T-cell (primary cell): ENCODE measurements at regions not wholly inside any gene's neighbourhood (a gene's known extent, or its start where the extent isn't known, plus 50 kb on each side); places are given as distances from the start of the nearest gene placed in this dataset.

Source experiments
- ATAC-seq, 4 experiments: fragments of 200-7000 bp in 3 of 4; fragments of 150-1000 bp in 1 of 4; cut with Tn5 transposase; replicated peaks in 1 of 4; 1 replicate in 3 of 4; 2 replicates in 1 of 4; pipeline ENCODE4 v1.10.0; 2021; ENCODE audit warnings: moderate library complexity in 3 of 4, mild to moderate bottlenecking in 2 of 4, moderate number of reproducible peaks in 1 of 4
- CTCF ChIA-PET, 2 donors: fragments of 300-600 bp; sonication (Branson Sonifier 250); formaldehyde crosslinking; loops; one replicate each; lab custom pipeline; 2022; ENCODE audit warnings: antibody characterized with exemption in 2 of 2; lab: Charles Lee
- POLR2A ChIA-PET, 2 donors: fragments of 300-600 bp; sonication (Branson Sonifier 250); formaldehyde crosslinking; loops; one replicate each; lab custom pipeline; 2022; ENCODE audit warnings: antibody characterized with exemption in 2 of 2; lab: Charles Lee
- DNase-seq, 35 experiments: peaks; one replicate each; pipeline versions ENCODE4 v3.0.0 to v3.0.0-alpha.2; 2013 to 2023
- H3K27ac ChIP-seq: one replicate; pipeline ENCODE4 v1.5.1; 2013; ENCODE audit warnings: low read length
- H3K27me3 ChIP-seq, 2 experiments: replicated peaks in 1 of 2; 1 replicate in 1 of 2; 2 replicates in 1 of 2; pipeline versions ENCODE4 v1.6.1 to v1.7.0; 2013; ENCODE audit warnings: low read length in 1 of 2, mixed read lengths in 1 of 2; ENCODE audit not compliant: control insufficient read depth in 2 of 2, insufficient read depth in 2 of 2; ENCODE audit errors: extremely low read depth in 1 of 2
- H3K36me3 ChIP-seq, 2 donors: 1 replicate in 1 of 2; 2 replicates in 1 of 2; pipeline versions ENCODE4 v1.6.1 to v1.7.0; 2013; ENCODE audit warnings: low read length in 1 of 2; ENCODE audit not compliant: control insufficient read depth in 2 of 2, insufficient read depth in 1 of 2; ENCODE audit errors: extremely low read depth in 1 of 2
- H3K4me1 ChIP-seq, 2 experiments: 1 replicate in 1 of 2; 2 replicates in 1 of 2; pipeline versions ENCODE4 v1.6.1 to v1.7.0; 2013; ENCODE audit warnings: low read length in 2 of 2, mixed read lengths in 1 of 2; ENCODE audit not compliant: insufficient read depth in 2 of 2, control insufficient read depth in 1 of 2; ENCODE audit errors: extremely low read depth in 1 of 2
- H3K4me3 ChIP-seq, 2 donors: 1 replicate in 1 of 2; 2 replicates in 1 of 2; pipeline versions ENCODE4 v1.5.1 to v1.7.0; 2013; ENCODE audit warnings: mild to moderate bottlenecking in 2 of 2, low read length in 1 of 2, moderate library complexity in 1 of 2; ENCODE audit not compliant: control insufficient read depth in 1 of 2; ENCODE audit errors: extremely low read depth in 1 of 2
- H3K9me3 ChIP-seq: 2 replicates; pipeline ENCODE4 v1.7.0; 2013
- H3K27ac Mint-ChIP-seq, 2 donors: one replicate each; pipeline ENCODE4 v1.8.0; 2020 to 2021; ENCODE audit warnings: mild to moderate bottlenecking in 2 of 2, mixed read lengths in 2 of 2
- H3K27me3 Mint-ChIP-seq, 2 donors: one replicate each; pipeline ENCODE4 v1.8.0; 2021 to 2022; ENCODE audit warnings: mixed read lengths in 2 of 2
- H3K36me3 Mint-ChIP-seq: one replicate; pipeline ENCODE4 v1.8.0; 2021; ENCODE audit warnings: mixed read lengths
- H3K4me1 Mint-ChIP-seq, 3 donors: one replicate each; pipeline ENCODE4 v1.8.0; 2020 to 2022; ENCODE audit warnings: mixed read lengths in 3 of 3, mild to moderate bottlenecking in 1 of 3
- H3K4me3 Mint-ChIP-seq, 3 donors: one replicate each; pipeline ENCODE4 v1.8.0; 2020 to 2022; ENCODE audit warnings: mild to moderate bottlenecking in 3 of 3, mixed read lengths in 3 of 3, moderate library complexity in 3 of 3
- H3K9me3 Mint-ChIP-seq, 3 donors: one replicate each; pipeline ENCODE4 v1.8.0; 2020 to 2022; ENCODE audit warnings: mixed read lengths in 3 of 3
- WGBS: methylation state at CpG from one replicate; pipeline ENCODE4 v1.1.5; 2013; ENCODE audit warnings: missing lambda C conversion rate; ENCODE audit not compliant: insufficient coverage; 5-methylcytosine and 5-hydroxymethylcytosine counted together

- no CpG with 5 or more reads among the region's 2 CpGs for WGBS
- POLR2A ChIA-PET, result interaction anchor here in 1 of 2 donors (0.5 to 0.6 kb wide), 2 partner anchors 337 to 413 kb away, joined by 3 to 6 read pairs; no protein-coding TSS in a partner anchor
- Histone ChIP-seq H3K27me3 (no peaks in the 10 kb centered on the region), H3K27ac (no peak overlapping the region), H3K4me1 (no peaks in the 10 kb centered on the region), H3K4me3 (no peak overlapping the region), H3K36me3 (no peaks in the 10 kb centered on the region), H3K9me3 (no peaks in the 10 kb centered on the region)
- no peaks in the 10 kb centered on the region for H3K4me1 Mint-ChIP-seq
- CTCF ChIA-PET, result interaction anchor here in 1 of 2 donors (0.6 kb wide), 1 partner anchor 1640 kb away, joined by 3 read pairs; no protein-coding TSS in a partner anchor
- no peaks in the 10 kb centered on the region for H3K36me3 Mint-ChIP-seq
- DNase-seq (no peak), ATAC-seq (no peak)
- no peaks in the 10 kb centered on the region for H3K9me3 Mint-ChIP-seq
- H3K27me3 Mint-ChIP-seq, result peaks cover 0 to 8% of the 10 kb centered on the region in 2 donors
- H3K27ac Mint-ChIP-seq, result no peak overlapping the region
- no peak overlapping the region for H3K4me3 Mint-ChIP-seq
Measured at GRCh38 chr5:68505917-68506860, 290.6 kb downstream of the PIK3R1 start.

GRCh38 chr5:68515514-68515913 lies 300.0 kb downstream of the PIK3R1 start:
- Histone ChIP-seq H3K9me3 (no peaks in the 10 kb centered on the region), H3K27ac (no peak overlapping the region), H3K4me3 (no peak overlapping the region), H3K27me3 (peaks cover 0 to under 1% of the 10 kb centered on the region in 2 experiments), H3K36me3 (no peaks in the 10 kb centered on the region), H3K4me1 (no peaks in the 10 kb centered on the region)
- Mint-ChIP-seq H3K27me3 (peaks cover 0 to 13% of the 10 kb centered on the region in 2 donors), H3K9me3 (no peaks in the 10 kb centered on the region), H3K36me3 (no peaks in the 10 kb centered on the region), H3K27ac (no peak overlapping the region), H3K4me3 (no peak overlapping the region), H3K4me1 (no peaks in the 10 kb centered on the region)
- ATAC-seq (no peak), DNase-seq (no peak)
- WGBS, result no CpG with 5 or more reads among the region's 4 CpGs
- POLR2A ChIA-PET, result no interaction called here
- CTCF ChIA-PET, result no interaction called here

DNA sequence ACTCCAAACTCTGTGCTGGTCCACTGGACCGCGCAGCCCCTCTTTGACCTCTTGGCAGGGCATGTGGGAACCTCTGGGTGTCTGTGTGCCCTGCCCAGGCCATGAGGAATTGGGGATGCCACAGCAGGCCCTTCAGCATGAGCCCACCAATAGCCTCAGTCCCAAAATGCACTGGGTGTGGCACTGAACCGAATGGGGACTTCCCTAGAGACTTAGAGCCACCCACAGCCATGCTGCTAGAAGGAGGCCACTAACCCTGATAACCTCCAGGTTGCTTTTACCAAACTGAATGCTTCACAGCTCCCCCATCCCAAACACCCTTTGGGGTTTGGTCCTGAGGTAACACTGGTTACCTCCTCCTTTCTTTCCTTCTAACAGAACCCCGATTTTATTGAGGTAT lies 302.7 kb downstream of the PIK3R1 start:
- no peaks in the 10 kb centered on the region for H3K9me3 ChIP-seq
- Mint-ChIP-seq H3K27ac (no peak overlapping the region), H3K4me3 (no peak overlapping the region), H3K9me3 (no peaks in the 10 kb centered on the region), H3K36me3 (no peaks in the 10 kb centered on the region), H3K4me1 (no peaks in the 10 kb centered on the region), H3K27me3 (peaks cover 1 to 10% of the 10 kb centered on the region in 2 donors)
- no peaks in the 10 kb centered on the region for H3K36me3 ChIP-seq
- ChIA-PET CTCF (no interaction called here), POLR2A (no interaction called here)
- ATAC-seq (no peak), DNase-seq (no peak)
- no CpG with 5 or more reads among the region's 4 CpGs for WGBS
- peaks cover 0 to 3% of the 10 kb centered on the region in 2 experiments for H3K27me3 ChIP-seq
- H3K4me1 ChIP-seq, result no peaks in the 10 kb centered on the region
- no peak overlapping the region for H3K4me3 ChIP-seq
- no peak overlapping the region for H3K27ac ChIP-seq

DNA sequence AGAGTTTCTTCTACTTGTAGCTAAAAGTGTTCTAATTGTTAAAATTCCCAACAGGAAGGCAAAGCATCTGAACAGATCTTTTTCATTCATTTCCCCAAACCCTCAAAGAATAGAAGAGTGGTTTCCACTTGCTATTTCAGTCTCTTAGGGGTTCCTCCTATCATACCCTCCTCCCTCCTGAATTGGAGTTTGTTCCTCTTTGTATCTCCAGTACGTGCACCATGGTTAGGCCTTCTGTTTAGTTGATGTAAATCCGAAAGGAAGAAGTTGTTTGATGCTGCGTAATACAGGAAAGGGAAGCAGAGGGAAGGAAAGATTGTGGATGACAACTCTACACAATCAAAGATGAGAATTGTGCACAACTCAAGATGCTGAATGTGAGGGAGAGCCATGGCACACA lies 303.6 kb downstream of the PIK3R1 start:
- ChIA-PET POLR2A (no interaction called here), CTCF (no interaction called here)
- Mint-ChIP-seq H3K36me3 (no peaks in the 10 kb centered on the region), H3K27me3 (peaks cover 1 to 10% of the 10 kb centered on the region in 2 donors), H3K9me3 (no peaks in the 10 kb centered on the region), H3K4me1 (no peaks in the 10 kb centered on the region), H3K4me3 (no peak overlapping the region), H3K27ac (no peak overlapping the region)
- Histone ChIP-seq H3K9me3 (no peaks in the 10 kb centered on the region), H3K36me3 (no peaks in the 10 kb centered on the region), H3K4me3 (no peak overlapping the region), H3K4me1 (no peaks in the 10 kb centered on the region), H3K27me3 (peaks cover 0 to 3% of the 10 kb centered on the region in 2 experiments), H3K27ac (no peak overlapping the region)
- DNase-seq (no peak), ATAC-seq (no peak)
- no CpG with 5 or more reads among the region's 3 CpGs for WGBS

DNA sequence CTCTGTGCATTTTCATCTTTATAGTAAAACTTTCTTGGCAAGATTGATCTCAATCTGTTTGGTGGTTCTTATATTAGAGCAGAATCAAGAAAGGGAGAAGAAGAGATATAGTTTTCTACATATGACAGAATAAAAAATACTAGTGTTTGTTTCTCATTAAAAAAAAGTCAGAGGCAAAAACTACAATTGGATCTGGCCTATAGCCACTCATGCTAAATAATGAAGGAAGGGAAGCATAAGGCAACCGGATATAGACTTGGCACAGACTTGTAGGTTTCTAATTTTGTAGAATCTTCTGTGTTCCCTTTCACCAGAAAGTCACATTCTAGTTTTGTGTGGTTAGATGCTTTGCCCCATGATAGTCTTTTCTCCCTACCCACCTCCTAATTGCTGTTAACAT lies 306.2 kb downstream of the PIK3R1 start:
- Histone ChIP-seq H3K36me3 (no peaks in the 10 kb centered on the region), H3K9me3 (no peaks in the 10 kb centered on the region), H3K4me1 (no peaks in the 10 kb centered on the region), H3K27ac (no peak overlapping the region), H3K4me3 (no peak overlapping the region), H3K27me3 (peaks cover 0 to 3% of the 10 kb centered on the region in 2 experiments)
- DNase-seq (no peak), ATAC-seq (no peak)
- Mint-ChIP-seq H3K9me3 (no peaks in the 10 kb centered on the region), H3K36me3 (no peaks in the 10 kb centered on the region), H3K4me3 (no peak overlapping the region), H3K27ac (no peak overlapping the region), H3K4me1 (no peaks in the 10 kb centered on the region), H3K27me3 (peaks cover 1 to 10% of the 10 kb centered on the region in 2 donors)
- ChIA-PET CTCF (no interaction called here), POLR2A (no interaction called here)
- no CpG with 5 or more reads among the region's 1 CpG for WGBS

GRCh38 chr5:68522863-68523262 lies 307.3 kb downstream of the PIK3R1 start:
- H3K27me3 Mint-ChIP-seq, result peaks cover 1 to 2% of the 10 kb centered on the region in 2 donors
- H3K4me1 Mint-ChIP-seq, result no peaks in the 10 kb centered on the region
- 93% methylated on average over 2 of the region's 4 CpGs for WGBS
- H3K27ac Mint-ChIP-seq, result no peak overlapping the region
- no peaks in the 10 kb centered on the region for H3K36me3 Mint-ChIP-seq
- ATAC-seq (no peak), DNase-seq (no peak)
- CTCF ChIA-PET, result no interaction called here
- Histone ChIP-seq H3K27me3 (peaks cover 0 to 3% of the 10 kb centered on the region in 2 experiments), H3K4me3 (no peak overlapping the region), H3K27ac (no peak overlapping the region), H3K36me3 (no peaks in the 10 kb centered on the region), H3K4me1 (no peaks in the 10 kb centered on the region), H3K9me3 (no peaks in the 10 kb centered on the region)
- POLR2A ChIA-PET, result no interaction called here
- no peak overlapping the region for H3K4me3 Mint-ChIP-seq
- H3K9me3 Mint-ChIP-seq, result peaks cover 0 to 5% (median 0%) of the 10 kb centered on the region in 3 donors
